ENCODE measurements at regions not wholly inside any gene's neighbourhood (a gene's known extent, or its start where the extent isn't known, plus 50 kb on each side); places are given as distances from the start of the nearest gene placed in this dataset.

DNA sequence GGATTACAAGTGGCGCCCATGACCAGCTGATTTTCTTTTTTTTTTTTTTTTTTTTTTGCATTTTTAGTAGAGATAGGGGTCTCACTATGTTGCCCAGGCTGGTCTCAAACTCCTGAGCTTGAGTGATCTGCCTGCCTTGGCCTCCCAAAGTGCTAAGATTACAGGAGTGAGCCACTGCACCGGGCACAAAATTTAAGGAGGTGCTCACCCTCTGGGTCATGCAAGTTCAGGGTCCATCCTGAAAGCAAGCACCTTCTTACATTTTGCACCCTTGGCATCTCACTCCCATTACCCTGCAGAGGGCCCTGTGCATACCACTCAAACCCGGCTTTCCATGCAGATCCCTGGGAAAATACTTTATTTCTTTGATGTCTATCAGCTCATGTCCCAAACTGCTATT, 95.6 kb upstream of the ADRA1B start:
- TF ChIP-seq EZH2phosphoT487 (IDR thresholded peaks at IDR 0.05; ENCODE audit: low read depth, severe bottlenecking, unreplicated experiment): no peak
- TF ChIP-seq, protein P1, sequence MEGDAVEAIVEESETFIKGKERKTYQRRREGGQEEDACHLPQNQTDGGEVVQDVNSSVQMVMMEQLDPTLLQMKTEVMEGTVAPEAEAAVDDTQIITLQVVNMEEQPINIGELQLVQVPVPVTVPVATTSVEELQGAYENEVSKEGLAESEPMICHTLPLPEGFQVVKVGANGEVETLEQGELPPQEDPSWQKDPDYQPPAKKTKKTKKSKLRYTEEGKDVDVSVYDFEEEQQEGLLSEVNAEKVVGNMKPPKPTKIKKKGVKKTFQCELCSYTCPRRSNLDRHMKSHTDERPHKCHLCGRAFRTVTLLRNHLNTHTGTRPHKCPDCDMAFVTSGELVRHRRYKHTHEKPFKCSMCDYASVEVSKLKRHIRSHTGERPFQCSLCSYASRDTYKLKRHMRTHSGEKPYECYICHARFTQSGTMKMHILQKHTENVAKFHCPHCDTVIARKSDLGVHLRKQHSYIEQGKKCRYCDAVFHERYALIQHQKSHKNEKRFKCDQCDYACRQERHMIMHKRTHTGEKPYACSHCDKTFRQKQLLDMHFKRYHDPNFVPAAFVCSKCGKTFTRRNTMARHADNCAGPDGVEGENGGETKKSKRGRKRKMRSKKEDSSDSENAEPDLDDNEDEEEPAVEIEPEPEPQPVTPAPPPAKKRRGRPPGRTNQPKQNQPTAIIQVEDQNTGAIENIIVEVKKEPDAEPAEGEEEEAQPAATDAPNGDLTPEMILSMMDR (IDR thresholded peaks at IDR 0.05; ENCODE audit: poor library complexity): no peak
- TF ChIP-seq EZH2 (IDR thresholded peaks at IDR 0.05; ENCODE audit: borderline replicate concordance): no peak

Measured in hepatocyte (in vitro differentiated cells).